ENCODE measurements at regions not wholly inside any gene's neighbourhood (a gene's known extent, or its start where the extent isn't known, plus 50 kb on each side); places are given as distances from the start of the nearest gene placed in this dataset.

DNA sequence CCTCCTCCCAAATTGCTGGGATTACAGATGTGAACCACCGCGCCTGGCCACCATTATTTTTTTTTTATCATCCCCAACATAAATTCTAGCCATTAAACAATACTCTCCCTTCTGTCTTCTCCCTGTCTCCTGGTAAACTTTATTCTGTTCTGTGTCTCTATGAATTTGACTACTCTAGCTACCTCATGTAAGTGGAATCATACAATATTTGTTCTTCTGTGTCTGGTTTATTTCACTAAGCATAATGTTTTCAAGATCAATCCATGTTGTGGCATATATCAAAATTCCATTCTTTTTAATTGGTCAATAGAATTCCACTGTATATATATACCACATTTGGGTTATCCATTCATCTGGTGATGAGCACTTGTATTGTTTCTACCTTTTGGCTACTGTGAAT, 71.6 kb downstream of the MCFD2 start:
- no peaks in the 10 kb centered on the region for H3K9me3 ChIP-seq (ENCODE audit: insufficient read depth, low read length, severe bottlenecking)
- no peak for ATAC-seq (ENCODE audit: insufficient read depth, low read depth)
- H3K27me3 ChIP-seq (ENCODE audit: insufficient read depth, low read length, poor library complexity): peaks cover 18% of the 10 kb centered on the region
- H3K4me1 ChIP-seq (ENCODE audit: insufficient read depth, low read length): no peaks in the 10 kb centered on the region
- H2AFZ ChIP-seq (ENCODE audit: low read depth, low read length): no peak overlapping the region
- H4K20me1 ChIP-seq (ENCODE audit: insufficient read depth, low read length): no peaks in the 10 kb centered on the region
- no peak overlapping the region for H3K27ac ChIP-seq (ENCODE audit: low read length)
- no peak overlapping the region for H3K9ac ChIP-seq (ENCODE audit: low read depth, low read length)
- no peaks in the 10 kb centered on the region for H3K36me3 ChIP-seq (ENCODE audit: insufficient read depth, low read length)
- H3K79me2 ChIP-seq (ENCODE audit: insufficient read depth, low read length): no peaks in the 10 kb centered on the region
- H3K4me2 ChIP-seq (ENCODE audit: insufficient read depth, low read length): no peak overlapping the region
- TF ChIP-seq, protein P1, sequence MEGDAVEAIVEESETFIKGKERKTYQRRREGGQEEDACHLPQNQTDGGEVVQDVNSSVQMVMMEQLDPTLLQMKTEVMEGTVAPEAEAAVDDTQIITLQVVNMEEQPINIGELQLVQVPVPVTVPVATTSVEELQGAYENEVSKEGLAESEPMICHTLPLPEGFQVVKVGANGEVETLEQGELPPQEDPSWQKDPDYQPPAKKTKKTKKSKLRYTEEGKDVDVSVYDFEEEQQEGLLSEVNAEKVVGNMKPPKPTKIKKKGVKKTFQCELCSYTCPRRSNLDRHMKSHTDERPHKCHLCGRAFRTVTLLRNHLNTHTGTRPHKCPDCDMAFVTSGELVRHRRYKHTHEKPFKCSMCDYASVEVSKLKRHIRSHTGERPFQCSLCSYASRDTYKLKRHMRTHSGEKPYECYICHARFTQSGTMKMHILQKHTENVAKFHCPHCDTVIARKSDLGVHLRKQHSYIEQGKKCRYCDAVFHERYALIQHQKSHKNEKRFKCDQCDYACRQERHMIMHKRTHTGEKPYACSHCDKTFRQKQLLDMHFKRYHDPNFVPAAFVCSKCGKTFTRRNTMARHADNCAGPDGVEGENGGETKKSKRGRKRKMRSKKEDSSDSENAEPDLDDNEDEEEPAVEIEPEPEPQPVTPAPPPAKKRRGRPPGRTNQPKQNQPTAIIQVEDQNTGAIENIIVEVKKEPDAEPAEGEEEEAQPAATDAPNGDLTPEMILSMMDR (IDR thresholded peaks at IDR 0.05; ENCODE audit: borderline replicate concordance, extremely low read depth, low read length, poor library complexity, severe bottlenecking): no peak
- TF ChIP-seq EZH2 (IDR thresholded peaks at IDR 0.05; ENCODE audit: borderline replicate concordance, low read depth, low read length, severe bottlenecking): no peak
- DNase-seq: no peak
- H3K4me3 ChIP-seq (ENCODE audit: low read depth in 1 of 2, low read length in 2 of 2): no peak overlapping the region

DNA sequence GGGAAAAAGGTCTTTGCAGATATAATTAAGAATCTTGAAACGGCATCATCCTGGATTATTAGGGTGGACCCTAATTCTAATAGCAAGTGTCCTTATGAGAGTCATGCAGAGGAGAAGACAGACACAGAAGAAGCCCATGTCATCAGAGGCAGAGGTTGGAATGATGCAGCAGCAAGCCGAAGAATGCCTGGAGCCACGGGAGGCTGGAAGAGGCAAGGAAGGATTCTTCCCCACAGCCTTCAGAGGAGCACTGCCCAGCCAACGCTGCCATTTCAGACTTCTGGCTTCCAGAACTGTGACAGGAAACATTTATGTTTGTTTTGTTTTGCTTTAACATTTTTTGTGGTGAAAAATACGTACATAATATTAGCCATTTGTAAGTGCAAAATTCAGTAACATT, 72.3 kb downstream of the MCFD2 start:
- DNase-seq: no peak
- Histone ChIP-seq H3K36me3 (ENCODE audit: insufficient read depth, low read length) (no peaks in the 10 kb centered on the region), H3K9me3 (ENCODE audit: insufficient read depth, low read length, severe bottlenecking) (no peaks in the 10 kb centered on the region), H3K27ac (ENCODE audit: low read length) (no peak overlapping the region), H3K9ac (ENCODE audit: low read depth, low read length) (no peak overlapping the region), H4K20me1 (ENCODE audit: insufficient read depth, low read length) (no peaks in the 10 kb centered on the region), H3K4me3 (ENCODE audit: low read depth in 1 of 2, low read length in 2 of 2) (no peak overlapping the region), H2AFZ (ENCODE audit: low read depth, low read length) (no peak overlapping the region), H3K4me2 (ENCODE audit: insufficient read depth, low read length) (no peak overlapping the region), H3K4me1 (ENCODE audit: insufficient read depth, low read length) (no peaks in the 10 kb centered on the region), H3K27me3 (ENCODE audit: insufficient read depth, low read length, poor library complexity) (peaks cover 15% of the 10 kb centered on the region), H3K79me2 (ENCODE audit: insufficient read depth, low read length) (no peaks in the 10 kb centered on the region)
- no peak for ATAC-seq (ENCODE audit: insufficient read depth, low read depth)
- TF ChIP-seq, protein P1 (IDR thresholded peaks at IDR 0.05; ENCODE audit: borderline replicate concordance, extremely low read depth, low read length, poor library complexity, severe bottlenecking): no peak
- no peak for TF ChIP-seq EZH2 (IDR thresholded peaks at IDR 0.05; ENCODE audit: borderline replicate concordance, low read depth, low read length, severe bottlenecking)

DNA sequence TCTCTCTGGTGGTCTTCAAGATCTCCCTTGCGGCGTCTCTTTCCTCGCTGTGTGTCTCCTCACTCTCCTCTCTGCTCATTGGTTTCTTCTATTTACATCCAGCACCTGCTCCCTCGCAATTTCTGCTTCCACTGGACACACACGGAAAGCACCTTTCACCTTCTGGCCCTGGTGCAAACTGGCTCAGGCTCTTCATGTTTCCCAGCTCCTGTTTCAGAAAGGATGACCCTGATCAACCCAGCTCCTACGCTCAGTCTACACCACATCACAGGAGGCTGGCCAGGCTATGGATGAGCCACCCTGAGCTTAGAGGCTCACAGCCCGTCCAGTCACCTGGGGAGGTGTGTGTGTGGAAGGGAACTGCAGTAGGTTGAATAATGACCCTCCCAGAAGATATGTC, 72.7 kb downstream of the MCFD2 start:
- Histone ChIP-seq H3K36me3 (ENCODE audit: insufficient read depth, low read length) (no peaks in the 10 kb centered on the region), H4K20me1 (ENCODE audit: insufficient read depth, low read length) (no peaks in the 10 kb centered on the region), H3K4me1 (ENCODE audit: insufficient read depth, low read length) (no peaks in the 10 kb centered on the region), H3K9ac (ENCODE audit: low read depth, low read length) (no peak overlapping the region), H3K27ac (ENCODE audit: low read length) (no peak overlapping the region), H3K4me2 (ENCODE audit: insufficient read depth, low read length) (no peak overlapping the region), H3K9me3 (ENCODE audit: insufficient read depth, low read length, severe bottlenecking) (no peaks in the 10 kb centered on the region), H3K27me3 (ENCODE audit: insufficient read depth, low read length, poor library complexity) (peaks cover 12% of the 10 kb centered on the region), H2AFZ (ENCODE audit: low read depth, low read length) (no peak overlapping the region), H3K4me3 (ENCODE audit: low read depth in 1 of 2, low read length in 2 of 2) (no peak overlapping the region), H3K79me2 (ENCODE audit: insufficient read depth, low read length) (no peaks in the 10 kb centered on the region)
- DNase-seq (no peak), ATAC-seq (ENCODE audit: insufficient read depth, low read depth) (no peak)
- TF ChIP-seq, protein P1 (IDR thresholded peaks at IDR 0.05; ENCODE audit: borderline replicate concordance, extremely low read depth, low read length, poor library complexity, severe bottlenecking): no peak
- no peak for TF ChIP-seq EZH2 (IDR thresholded peaks at IDR 0.05; ENCODE audit: borderline replicate concordance, low read depth, low read length, severe bottlenecking)

DNA sequence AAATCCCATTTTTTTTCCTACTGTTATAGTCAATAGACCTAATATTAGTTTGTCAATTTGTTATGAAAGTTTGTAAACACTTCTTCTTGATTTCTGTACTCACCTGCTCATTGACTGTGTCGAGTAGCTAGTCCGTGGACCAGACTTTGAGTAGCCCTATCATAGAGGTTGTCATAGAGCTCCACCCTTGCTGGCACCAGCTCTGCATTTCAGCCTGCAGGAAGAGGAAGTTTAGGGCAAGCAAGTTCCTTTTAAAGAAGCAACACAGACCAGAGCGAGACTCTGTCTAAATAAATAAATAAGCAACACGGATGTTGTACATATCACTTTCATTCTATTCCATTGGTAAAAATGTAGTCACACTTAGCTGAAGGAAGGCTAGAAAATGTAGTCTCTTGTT, 74.0 kb downstream of the MCFD2 start:
- no peak overlapping the region for H3K27ac ChIP-seq (ENCODE audit: low read length)
- H3K79me2 ChIP-seq (ENCODE audit: insufficient read depth, low read length): no peaks in the 10 kb centered on the region
- H3K4me1 ChIP-seq (ENCODE audit: insufficient read depth, low read length): no peaks in the 10 kb centered on the region
- no peak overlapping the region for H3K4me3 ChIP-seq (ENCODE audit: low read depth in 1 of 2, low read length in 2 of 2)
- ATAC-seq (ENCODE audit: insufficient read depth, low read depth) (no peak), DNase-seq (no peak)
- H3K9ac ChIP-seq (ENCODE audit: low read depth, low read length): no peak overlapping the region
- no peaks in the 10 kb centered on the region for H3K9me3 ChIP-seq (ENCODE audit: insufficient read depth, low read length, severe bottlenecking)
- peaks cover 9% of the 10 kb centered on the region for H3K27me3 ChIP-seq (ENCODE audit: insufficient read depth, low read length, poor library complexity)
- H3K4me2 ChIP-seq (ENCODE audit: insufficient read depth, low read length): no peak overlapping the region
- H3K36me3 ChIP-seq (ENCODE audit: insufficient read depth, low read length): no peaks in the 10 kb centered on the region
- H2AFZ ChIP-seq (ENCODE audit: low read depth, low read length): no peak overlapping the region
- TF ChIP-seq EZH2 (IDR thresholded peaks at IDR 0.05; ENCODE audit: borderline replicate concordance, low read depth, low read length, severe bottlenecking): no peak
- TF ChIP-seq, protein P1 (IDR thresholded peaks at IDR 0.05; ENCODE audit: borderline replicate concordance, extremely low read depth, low read length, poor library complexity, severe bottlenecking): no peak
- no peaks in the 10 kb centered on the region for H4K20me1 ChIP-seq (ENCODE audit: insufficient read depth, low read length)

Measured in DND-41 (cell line).